ENCODE measurements at regions not wholly inside any gene's neighbourhood (a gene's known extent, or its start where the extent isn't known, plus 50 kb on each side); places are given as distances from the start of the nearest gene placed in this dataset.

- TF ChIP-seq CTCF (IDR thresholded peaks at IDR 0.05) (no peak), POLR2AphosphoS5 (IDR thresholded peaks at IDR 0.05; ENCODE audit: insufficient read depth in 1 of 2, low read depth in 1 of 2) (no peak), POLR2A (IDR thresholded peaks at IDR 0.05) (no peak)
Measured at GRCh38 chr3:117725314-117725713, 1015.7 kb downstream of the TUSC7 start.
